DOHH2 (cell line): ENCODE measurements at regions not wholly inside any gene's neighbourhood (a gene's known extent, or its start where the extent isn't known, plus 50 kb on each side); places are given as distances from the start of the nearest gene placed in this dataset.
"Not testable (repeated sequence)": the region's sequence is repeated elsewhere in the genome, so short reads cannot be mapped to it uniquely, and the experiment has no call there.

Experiments used
- H3F3A ChIP-seq: fragments of 200-600 bp; sonication (generic), shearing (Covaris generic); 2 replicates; pipeline ENCODE4 v1.6.0; 2016; ENCODE audit warnings: antibody characterized with exemption, mild to moderate bottlenecking; ENCODE audit not compliant: control insufficient read depth, insufficient read depth
- H3K27ac ChIP-seq: fragments of 200-600 bp; sonication (generic); 2 replicates; pipeline ENCODE4 v1.5.1; 2014; ENCODE audit warnings: low read depth, mild to moderate bottlenecking, low read length, moderate library complexity
- H3K27me3 ChIP-seq: fragments of 200-600 bp; sonication (generic); 2 replicates; pipeline ENCODE4 v1.6.1; 2014; ENCODE audit warnings: mild to moderate bottlenecking, low read length, mixed read lengths; ENCODE audit not compliant: control insufficient read depth
- H3K36me3 ChIP-seq: fragments of 200-600 bp; sonication (generic); 2 replicates; pipeline ENCODE4 v1.6.1; 2014; ENCODE audit warnings: mild to moderate bottlenecking, low read length, moderate library complexity, mixed read lengths; ENCODE audit not compliant: control insufficient read depth
- H3K4me1 ChIP-seq: fragments of 200-600 bp; sonication (generic); 2 replicates; pipeline ENCODE4 v1.6.1; 2014; ENCODE audit warnings: mild to moderate bottlenecking, low read length, mixed read lengths; ENCODE audit not compliant: control insufficient read depth
- H3K4me2 ChIP-seq: fragments of 200-600 bp; sonication (generic); 2 replicates; pipeline ENCODE4 v1.6.0; 2014; ENCODE audit warnings: mild to moderate bottlenecking, low read length, moderate library complexity
- H3K4me3 ChIP-seq: fragments of 200-600 bp; sonication (generic); 2 replicates; pipeline ENCODE4 v1.5.1; 2014; ENCODE audit warnings: mild to moderate bottlenecking, low read length, mixed read lengths
- H3K79me2 ChIP-seq: fragments of 200-600 bp; sonication (generic); 2 replicates; pipeline ENCODE4 v1.6.1; 2014; ENCODE audit warnings: mild to moderate bottlenecking, low read length, mixed read lengths; ENCODE audit not compliant: control insufficient read depth
- H3K9me2 ChIP-seq: fragments of 200-600 bp; sonication (generic); replicated peaks from 2 replicates; pipeline ENCODE4 v1.6.1; 2014; ENCODE audit warnings: mild to moderate bottlenecking, low read length, mixed read lengths; ENCODE audit not compliant: control insufficient read depth
- H3K9me3 ChIP-seq: fragments of 200-600 bp; sonication (generic); 2 replicates; pipeline ENCODE4 v1.6.1; 2014; ENCODE audit warnings: antibody characterized with exemption, low read length, mixed read lengths; ENCODE audit not compliant: control insufficient read depth, insufficient read depth
- H4K20me1 ChIP-seq: fragments of 200-600 bp; sonication (generic); 2 replicates; pipeline ENCODE4 v1.6.0; 2014; ENCODE audit warnings: low read depth, mild to moderate bottlenecking, antibody characterized with exemption, low read length, moderate library complexity; ENCODE audit not compliant: control insufficient read depth, insufficient read depth
- EZH2phosphoT487 ChIP-seq: fragments of 200-600 bp; sonication (generic); IDR thresholded peaks from 2 replicates; pipeline ENCODE4 v1.6.1; 2017; ENCODE audit warnings: borderline replicate concordance, mild to moderate bottlenecking, antibody characterized with exemption, low read length, moderate library complexity, mixed read lengths
- TF ChIP-seq, protein P1 (sequence below): fragments of 200-600 bp; sonication (generic); IDR thresholded peaks from one replicate; pipeline ENCODE4 v1.5.1; 2014; ENCODE audit warnings: antibody characterized with exemption, mild to moderate bottlenecking, low read depth, low read length; ENCODE audit not compliant: poor library complexity, severe bottlenecking

- no peaks in the 10 kb centered on the region for H3K27me3 ChIP-seq
- H3K9me3 ChIP-seq = no peaks in the 10 kb centered on the region
- no peaks in the 10 kb centered on the region for H3F3A ChIP-seq
- H3K36me3 ChIP-seq = no peaks in the 10 kb centered on the region
- TF ChIP-seq, protein P1, sequence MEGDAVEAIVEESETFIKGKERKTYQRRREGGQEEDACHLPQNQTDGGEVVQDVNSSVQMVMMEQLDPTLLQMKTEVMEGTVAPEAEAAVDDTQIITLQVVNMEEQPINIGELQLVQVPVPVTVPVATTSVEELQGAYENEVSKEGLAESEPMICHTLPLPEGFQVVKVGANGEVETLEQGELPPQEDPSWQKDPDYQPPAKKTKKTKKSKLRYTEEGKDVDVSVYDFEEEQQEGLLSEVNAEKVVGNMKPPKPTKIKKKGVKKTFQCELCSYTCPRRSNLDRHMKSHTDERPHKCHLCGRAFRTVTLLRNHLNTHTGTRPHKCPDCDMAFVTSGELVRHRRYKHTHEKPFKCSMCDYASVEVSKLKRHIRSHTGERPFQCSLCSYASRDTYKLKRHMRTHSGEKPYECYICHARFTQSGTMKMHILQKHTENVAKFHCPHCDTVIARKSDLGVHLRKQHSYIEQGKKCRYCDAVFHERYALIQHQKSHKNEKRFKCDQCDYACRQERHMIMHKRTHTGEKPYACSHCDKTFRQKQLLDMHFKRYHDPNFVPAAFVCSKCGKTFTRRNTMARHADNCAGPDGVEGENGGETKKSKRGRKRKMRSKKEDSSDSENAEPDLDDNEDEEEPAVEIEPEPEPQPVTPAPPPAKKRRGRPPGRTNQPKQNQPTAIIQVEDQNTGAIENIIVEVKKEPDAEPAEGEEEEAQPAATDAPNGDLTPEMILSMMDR = no peak
- TF ChIP-seq EZH2phosphoT487 = no peak
- no peaks in the 10 kb centered on the region for H3K4me1 ChIP-seq
- no peak overlapping the region for H3K4me2 ChIP-seq
- H3K27ac ChIP-seq = no peak overlapping the region
- no peaks in the 10 kb centered on the region for H4K20me1 ChIP-seq
- H3K79me2 ChIP-seq = no peaks in the 10 kb centered on the region
- H3K4me3 ChIP-seq = no peak overlapping the region
- H3K9me2 ChIP-seq = no peaks in the 10 kb centered on the region; the same call in 1 of the 2 replicates
Observed at GRCh38 chr7:122248472-122248871, 56.1 kb downstream of the FEZF1 start.

- H3K27me3 ChIP-seq, H3K9me2 ChIP-seq, H3K79me2 ChIP-seq, H3K36me3 ChIP-seq, H3K27ac ChIP-seq, H3K9me3 ChIP-seq, H3K4me2 ChIP-seq, H3F3A ChIP-seq, H4K20me1 ChIP-seq, H3K4me3 ChIP-seq, H3K4me1 ChIP-seq: not testable (repeated sequence)
Observed at GRCh38 chr7:122238729-122239128, 65.8 kb downstream of the FEZF1 start.

DNA sequence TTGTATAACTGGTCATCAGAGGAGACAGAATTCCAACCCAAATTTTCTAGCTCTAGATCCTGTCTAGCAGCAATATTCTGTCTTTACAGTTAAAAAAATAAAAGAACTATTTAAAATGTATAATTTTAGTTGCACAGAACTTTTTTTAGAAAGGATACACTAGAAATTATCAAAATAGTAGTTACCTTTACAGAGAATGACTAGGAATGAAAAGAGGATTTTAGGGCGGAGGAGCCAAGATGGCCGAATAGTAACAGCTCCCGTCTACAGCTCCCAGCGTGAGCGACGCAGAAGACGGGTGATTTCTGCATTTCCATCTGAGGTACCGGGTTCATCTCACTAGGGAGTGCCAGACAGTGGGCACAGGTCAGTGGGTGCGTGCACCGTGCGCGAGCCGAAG lies 66.3 kb downstream of the FEZF1 start:
- not testable (repeated sequence) for H3K27me3 ChIP-seq, H4K20me1 ChIP-seq, H3K4me3 ChIP-seq, H3F3A ChIP-seq, H3K79me2 ChIP-seq, H3K4me2 ChIP-seq, H3K9me2 ChIP-seq, H3K27ac ChIP-seq, H3K36me3 ChIP-seq, H3K9me3 ChIP-seq, H3K4me1 ChIP-seq

GRCh38 chr7:122225874-122226273 lies 78.7 kb downstream of the FEZF1 start:
- Histone ChIP-seq H3K9me3 (no peaks in the 10 kb centered on the region), H3F3A (no peaks in the 10 kb centered on the region), H3K27ac (no peak overlapping the region), H3K4me1 (no peaks in the 10 kb centered on the region), H3K4me3 (no peak overlapping the region), H4K20me1 (no peaks in the 10 kb centered on the region), H3K9me2 (no peaks in the 10 kb centered on the region), H3K4me2 (no peak overlapping the region), H3K36me3 (no peaks in the 10 kb centered on the region), H3K27me3 (no peaks in the 10 kb centered on the region), H3K79me2 (no peaks in the 10 kb centered on the region)
- TF ChIP-seq, protein P1 = no peak
- no peak for TF ChIP-seq EZH2phosphoT487
